Skin of body (tissue), 1 donor: ENCODE measurements at regions not wholly inside any gene's neighbourhood (a gene's known extent, or its start where the extent isn't known, plus 50 kb on each side); places are given as distances from the start of the nearest gene placed in this dataset.
"Not testable (repeated sequence)": the region's sequence is repeated elsewhere in the genome, so short reads cannot be mapped to it uniquely, and the experiment has no call there.

ENCODE experiments used
- DNase-seq: peaks from one replicate; lab custom pipeline; 2025; lab: John Stamatoyannopoulos, UW

GRCh38 chr12:59517522-59517921 is 78.3 kb upstream of the SLC16A7 start:
- DNase-seq: no peak

GRCh38 chr12:59500915-59501314 is 94.9 kb upstream of the SLC16A7 start:
- DNase-seq: no peak

- DNase-seq: no peak
Measured at GRCh38 chr12:59500335-59500734, 95.5 kb upstream of the SLC16A7 start.

GRCh38 chr12:59499774-59500173 is 96.1 kb upstream of the SLC16A7 start:
- no peak for DNase-seq

GRCh38 chr12:59494617-59495016 is 101.2 kb upstream of the SLC16A7 start:
- no peak for DNase-seq

GRCh38 chr12:59491877-59492276 is 104.0 kb upstream of the SLC16A7 start:
- no peak for DNase-seq

- DNase-seq: no peak
Measured at GRCh38 chr12:59486827-59487226, 109.0 kb upstream of the SLC16A7 start.

GRCh38 chr12:59484575-59484974 is 111.3 kb upstream of the SLC16A7 start:
- no peak for DNase-seq

- not testable (repeated sequence) for DNase-seq
Measured at GRCh38 chr12:59474236-59474635, 121.6 kb upstream of the SLC16A7 start.

- no peak for DNase-seq
Measured at GRCh38 chr12:59472273-59472672, 123.6 kb upstream of the SLC16A7 start.

GRCh38 chr12:59459966-59460660 is 135.7 kb upstream of the SLC16A7 start:
- DNase-seq: no peak

- no peak for DNase-seq
Measured at GRCh38 chr12:59453475-59453874, 142.4 kb upstream of the SLC16A7 start.

GRCh38 chr12:59452746-59453145 is 143.1 kb upstream of the SLC16A7 start:
- DNase-seq: peak; percentile 8

GRCh38 chr12:59452259-59452658 is 143.6 kb upstream of the SLC16A7 start:
- DNase-seq: no peak

GRCh38 chr12:59446116-59446515 is 149.7 kb upstream of the SLC16A7 start:
- DNase-seq: no peak

- DNase-seq: no peak
Measured at GRCh38 chr12:59444932-59445331, 150.9 kb upstream of the SLC16A7 start.

- DNase-seq: no peak
Measured at GRCh38 chr12:59432057-59432456, 163.8 kb upstream of the SLC16A7 start.

- no peak for DNase-seq
Measured at GRCh38 chr12:59431266-59431665, 164.6 kb upstream of the SLC16A7 start.

GRCh38 chr12:59429766-59430165 is 166.1 kb upstream of the SLC16A7 start:
- no peak for DNase-seq

GRCh38 chr12:59425798-59426197 is 170.0 kb upstream of the SLC16A7 start:
- peak; percentile 12 for DNase-seq

- not testable (repeated sequence) for DNase-seq
Measured at GRCh38 chr12:59424666-59425065, 171.2 kb upstream of the SLC16A7 start.

- no peak for DNase-seq
Measured at GRCh38 chr12:59414051-59414450, 181.8 kb upstream of the SLC16A7 start.

- DNase-seq: no peak
Measured at GRCh38 chr12:59408431-59408830, 187.4 kb upstream of the SLC16A7 start.

- no peak for DNase-seq
Measured at GRCh38 chr12:59407799-59408198, 188.0 kb upstream of the SLC16A7 start.
